NCI-H1092 treated with DMSO at 0.1 percent for 48 hours (cell line): ENCODE measurements at regions not wholly inside any gene's neighbourhood (a gene's known extent, or its start where the extent isn't known, plus 50 kb on each side); places are given as distances from the start of the nearest gene placed in this dataset.
A peak's percentile ranks its signal among the peaks of the same experiment; 100 is the strongest.

Experiments used
- DNase-seq: peaks from one replicate; lab custom pipeline; 2025; lab: John Stamatoyannopoulos, UW

- no peak for DNase-seq
Observed at GRCh38 chr9:81390792-81391456, 298.4 kb downstream of the TLE1 start.

GRCh38 chr9:81389569-81389993, 299.8 kb downstream of the TLE1 start:
- no peak for DNase-seq

- no peak for DNase-seq
Observed at GRCh38 chr9:81388831-81389230, 300.5 kb downstream of the TLE1 start.

- peak; percentile 12 for DNase-seq
Observed at GRCh38 chr9:81387360-81388106, 301.8 kb downstream of the TLE1 start.

GRCh38 chr9:81384911-81385310, 304.4 kb downstream of the TLE1 start:
- no peak for DNase-seq

- DNase-seq = no peak
Observed at GRCh38 chr9:81382281-81382680, 307.1 kb downstream of the TLE1 start.

- no peak for DNase-seq
Observed at GRCh38 chr9:81381694-81382093, 307.7 kb downstream of the TLE1 start.

GRCh38 chr9:81380504-81381359, 308.6 kb downstream of the TLE1 start:
- no peak for DNase-seq

GRCh38 chr9:81379655-81380054, 309.7 kb downstream of the TLE1 start:
- DNase-seq = no peak

GRCh38 chr9:81377921-81378320, 311.4 kb downstream of the TLE1 start:
- no peak for DNase-seq

- no peak for DNase-seq
Observed at GRCh38 chr9:81377320-81377719, 312.0 kb downstream of the TLE1 start.

GRCh38 chr9:81375187-81376100, 313.9 kb downstream of the TLE1 start:
- DNase-seq = no peak

GRCh38 chr9:81374459-81375186, 314.7 kb downstream of the TLE1 start:
- DNase-seq = no peak

- DNase-seq = no peak
Observed at GRCh38 chr9:81373294-81373693, 316.1 kb downstream of the TLE1 start.

GRCh38 chr9:81372628-81373191, 316.6 kb downstream of the TLE1 start:
- DNase-seq = no peak

- no peak for DNase-seq
Observed at GRCh38 chr9:81371824-81372223, 317.5 kb downstream of the TLE1 start.

- DNase-seq = peak; percentile 29
Observed at GRCh38 chr9:81370650-81371049, 318.7 kb downstream of the TLE1 start.

GRCh38 chr9:81370096-81370495, 319.3 kb downstream of the TLE1 start:
- DNase-seq = no peak

- DNase-seq = no peak
Observed at GRCh38 chr9:81369121-81369520, 320.2 kb downstream of the TLE1 start.

GRCh38 chr9:81363916-81364480, 325.3 kb downstream of the TLE1 start:
- DNase-seq = no peak
